GM19467 (cell line): ENCODE measurements at regions not wholly inside any gene's neighbourhood (a gene's known extent, or its start where the extent isn't known, plus 50 kb on each side); places are given as distances from the start of the nearest gene placed in this dataset.

ENCODE experiments used
- ATAC-seq: cut with Tn5 transposase; IDR thresholded peaks from one replicate; pipeline ENCODE4 v1.9.1; 2021; ENCODE audit warnings: mild to moderate bottlenecking, moderate library complexity; ENCODE audit not compliant: unreplicated experiment

GRCh38 chr18:37689841-37690240 lies 124.2 kb upstream of the CELF4 start:
- no peak for ATAC-seq

GRCh38 chr18:37684590-37684989 lies 119.0 kb upstream of the CELF4 start:
- ATAC-seq = no peak

- no peak for ATAC-seq
Observed at GRCh38 chr18:37684183-37684582, 118.6 kb upstream of the CELF4 start.

- no peak for ATAC-seq
Observed at GRCh38 chr18:37680911-37681310, 115.3 kb upstream of the CELF4 start.

- no peak for ATAC-seq
Observed at GRCh38 chr18:37676276-37676675, 110.7 kb upstream of the CELF4 start.

- ATAC-seq = no peak
Observed at GRCh38 chr18:37675699-37676098, 110.1 kb upstream of the CELF4 start.

GRCh38 chr18:37674570-37674969 lies 109.0 kb upstream of the CELF4 start:
- ATAC-seq = no peak

- no peak for ATAC-seq
Observed at GRCh38 chr18:37673671-37674070, 108.1 kb upstream of the CELF4 start.

- ATAC-seq = no peak
Observed at GRCh38 chr18:37672932-37673595, 107.5 kb upstream of the CELF4 start.

- ATAC-seq = no peak
Observed at GRCh38 chr18:37672001-37672400, 106.4 kb upstream of the CELF4 start.

- no peak for ATAC-seq
Observed at GRCh38 chr18:37671530-37671929, 105.9 kb upstream of the CELF4 start.

- ATAC-seq = no peak
Observed at GRCh38 chr18:37671119-37671518, 105.5 kb upstream of the CELF4 start.

GRCh38 chr18:37669991-37670534 lies 104.5 kb upstream of the CELF4 start:
- no peak for ATAC-seq

GRCh38 chr18:37668971-37669747 lies 103.6 kb upstream of the CELF4 start:
- ATAC-seq = no peak

GRCh38 chr18:37667836-37668235 lies 102.2 kb upstream of the CELF4 start:
- ATAC-seq = no peak

- ATAC-seq = no peak
Observed at GRCh38 chr18:37666991-37667390, 101.4 kb upstream of the CELF4 start.

- no peak for ATAC-seq
Observed at GRCh38 chr18:37666451-37666850, 100.9 kb upstream of the CELF4 start.

- no peak for ATAC-seq
Observed at GRCh38 chr18:37665346-37665745, 99.7 kb upstream of the CELF4 start.

- no peak for ATAC-seq
Observed at GRCh38 chr18:37663446-37663845, 97.8 kb upstream of the CELF4 start.

GRCh38 chr18:37662546-37663339 lies 97.1 kb upstream of the CELF4 start:
- no peak for ATAC-seq

- ATAC-seq = no peak
Observed at GRCh38 chr18:37662099-37662498, 96.5 kb upstream of the CELF4 start.
